ENCODE measurements at regions not wholly inside any gene's neighbourhood (a gene's known extent, or its start where the extent isn't known, plus 50 kb on each side); places are given as distances from the start of the nearest gene placed in this dataset.

DNA sequence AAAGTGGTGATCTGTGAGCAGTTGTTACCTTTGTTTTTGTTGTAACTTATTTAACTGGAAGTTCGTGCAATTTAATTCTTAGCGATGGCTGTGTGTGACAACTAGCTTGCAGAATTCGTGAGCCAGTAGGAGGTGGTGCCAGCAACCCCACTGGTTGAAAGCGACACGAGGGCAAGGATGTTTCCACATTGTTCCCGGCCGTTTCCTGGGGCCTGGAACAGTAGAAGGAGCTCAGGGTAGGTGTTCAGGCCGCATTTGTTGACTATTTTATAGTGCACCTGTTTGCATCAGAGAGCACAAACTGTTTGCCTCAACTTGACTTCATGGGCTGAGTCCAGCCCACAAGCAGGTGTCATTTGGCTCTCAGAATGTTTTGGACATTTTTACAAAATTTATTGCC is 112.1 kb upstream of the PTPN1 start:
- TF ChIP-seq ELF4 (CRISPR knock-in tag; IDR thresholded peaks at IDR 0.05; ENCODE audit: low read depth) = no peak
- TF ChIP-seq, protein P1, sequence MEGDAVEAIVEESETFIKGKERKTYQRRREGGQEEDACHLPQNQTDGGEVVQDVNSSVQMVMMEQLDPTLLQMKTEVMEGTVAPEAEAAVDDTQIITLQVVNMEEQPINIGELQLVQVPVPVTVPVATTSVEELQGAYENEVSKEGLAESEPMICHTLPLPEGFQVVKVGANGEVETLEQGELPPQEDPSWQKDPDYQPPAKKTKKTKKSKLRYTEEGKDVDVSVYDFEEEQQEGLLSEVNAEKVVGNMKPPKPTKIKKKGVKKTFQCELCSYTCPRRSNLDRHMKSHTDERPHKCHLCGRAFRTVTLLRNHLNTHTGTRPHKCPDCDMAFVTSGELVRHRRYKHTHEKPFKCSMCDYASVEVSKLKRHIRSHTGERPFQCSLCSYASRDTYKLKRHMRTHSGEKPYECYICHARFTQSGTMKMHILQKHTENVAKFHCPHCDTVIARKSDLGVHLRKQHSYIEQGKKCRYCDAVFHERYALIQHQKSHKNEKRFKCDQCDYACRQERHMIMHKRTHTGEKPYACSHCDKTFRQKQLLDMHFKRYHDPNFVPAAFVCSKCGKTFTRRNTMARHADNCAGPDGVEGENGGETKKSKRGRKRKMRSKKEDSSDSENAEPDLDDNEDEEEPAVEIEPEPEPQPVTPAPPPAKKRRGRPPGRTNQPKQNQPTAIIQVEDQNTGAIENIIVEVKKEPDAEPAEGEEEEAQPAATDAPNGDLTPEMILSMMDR (IDR thresholded peaks at IDR 0.05) = no peak

Data from WTC11 (cell line).